K562 (cell line): ENCODE measurements at regions not wholly inside any gene's neighbourhood (a gene's known extent, or its start where the extent isn't known, plus 50 kb on each side); places are given as distances from the start of the nearest gene placed in this dataset.
A peak's percentile ranks its signal among the peaks of the same experiment; 100 is the strongest.

ENCODE experiments used
- BRCA1 ChIP-seq, 2 experiments: fragments of 450-650 bp in 1 of 2; sonication (generic) in 1 of 2; formaldehyde crosslinking in 1 of 2; IDR thresholded peaks; 2 replicates each; pipeline versions ENCODE4 v1.5.0 to v1.6.1; 2017 to 2020; ENCODE audit warnings: mild to moderate bottlenecking in 1 of 2, missing genetic modification reagents in 1 of 2
- ESRRA ChIP-seq: fragments of 450-650 bp; IDR thresholded peaks from 2 replicates; pipeline ENCODE4 v1.6.1; 2014; ENCODE audit warnings: low read depth, mild to moderate bottlenecking, moderate library complexity, borderline replicate concordance
- ETV6 ChIP-seq, 3 experiments: fragments of 150-350 bp in 1 of 3; sonication (generic) in 1 of 3; formaldehyde crosslinking in 1 of 3; IDR thresholded peaks; 2 replicates each; pipeline versions ENCODE4 v1.6.1 to v1.8.0; 2014 to 2022; ENCODE audit warnings: borderline replicate concordance in 2 of 3, low read depth in 2 of 3, antibody characterized with exemption in 1 of 3, low read length in 1 of 3, mild to moderate bottlenecking in 1 of 3, missing genetic modification reagents in 1 of 3
- GTF2F1 ChIP-seq: IDR thresholded peaks from 2 replicates; pipeline ENCODE4 v1.6.1; 2011; ENCODE audit warnings: low read depth, low read length, improper control_type of control experiment
- LCOR ChIP-seq: sonication (generic); formaldehyde crosslinking; IDR thresholded peaks from 2 replicates; pipeline ENCODE4 v1.8.0; 2022; ENCODE audit warnings: mild to moderate bottlenecking, missing genetic modification reagents
- MTA3 ChIP-seq: fragments of 450-650 bp; formaldehyde crosslinking; IDR thresholded peaks from 2 replicates; pipeline ENCODE4 v1.6.1; 2017; ENCODE audit warnings: mild to moderate bottlenecking, borderline replicate concordance
- POLR2A ChIP-seq: fragments of 450-650 bp; conservative IDR thresholded peaks from 2 replicates; pipeline ENCODE4 v1.6.1; 2016
- RHOXF2B ChIP-seq: fragments of 250-450 bp; sonication (Bioruptor Pico); conservative IDR thresholded peaks from 2 replicates; pipeline ENCODE4 v1.5.1; 2021
- SPI1 ChIP-seq: IDR thresholded peaks from 2 replicates; pipeline ENCODE4 v1.6.1; 2011; ENCODE audit warnings: low read depth, low read length, control low read depth, borderline replicate concordance
- TRIM24 ChIP-seq, 2 experiments: fragments of 450-650 bp; IDR thresholded peaks; 2 replicates each; pipeline ENCODE4 v1.6.1; 2016
- ZFPM2 ChIP-seq: fragments of 250-450 bp; sonication (Bioruptor Pico); IDR thresholded peaks from 2 replicates; pipeline ENCODE4 v1.5.1; 2022; ENCODE audit warnings: mild to moderate bottlenecking
- ZNF717 ChIP-seq: fragments of 250-450 bp; sonication (Bioruptor Pico); IDR thresholded peaks from 2 replicates; pipeline ENCODE4 v1.5.0; 2021
- ZNF75A ChIP-seq: fragments of 450-650 bp; formaldehyde crosslinking; IDR thresholded peaks from 2 replicates; pipeline ENCODE4 v1.4.0; 2020; ENCODE audit warnings: mild to moderate bottlenecking
- TF ChIP-seq, protein P1 (sequence below): fragments of 250-450 bp; sonication (Bioruptor Pico); IDR thresholded peaks from 2 replicates; pipeline ENCODE4 v1.8.0; 2021; ENCODE audit warnings: moderate library complexity, mild to moderate bottlenecking, inconsistent platforms
- TF ChIP-seq, protein P2 (sequence below): fragments of 450-650 bp; IDR thresholded peaks from 2 replicates; pipeline ENCODE4 v1.6.1; 2018; ENCODE audit warnings: mild to moderate bottlenecking, low read depth; ENCODE audit not compliant: partially characterized antibody
- TF ChIP-seq, protein P3 (sequence below): fragments of 450-650 bp; formaldehyde crosslinking; IDR thresholded peaks from 2 replicates; pipeline ENCODE4 v1.4.0; 2022; ENCODE audit warnings: mild to moderate bottlenecking, moderate library complexity
- TF ChIP-seq, protein P4 (sequence below): IDR thresholded peaks from 2 replicates; pipeline ENCODE4 v1.6.1; 2012; ENCODE audit warnings: low read depth, low read length, improper control_type of control experiment, borderline replicate concordance
- TF ChIP-seq, protein P5 (sequence below): fragments of 250-450 bp; sonication (Bioruptor Pico); IDR thresholded peaks from 2 replicates; pipeline ENCODE4 v1.5.0; 2021; ENCODE audit warnings: mild to moderate bottlenecking, moderate library complexity
- TF ChIP-seq, protein P6 (sequence below), 2 experiments: IDR thresholded peaks; 2 replicates each; pipeline ENCODE4 v1.6.1; 2012; ENCODE audit warnings: improper control_type of control experiment in 2 of 2, low read depth in 2 of 2, low read length in 2 of 2, borderline replicate concordance in 1 of 2

DNA sequence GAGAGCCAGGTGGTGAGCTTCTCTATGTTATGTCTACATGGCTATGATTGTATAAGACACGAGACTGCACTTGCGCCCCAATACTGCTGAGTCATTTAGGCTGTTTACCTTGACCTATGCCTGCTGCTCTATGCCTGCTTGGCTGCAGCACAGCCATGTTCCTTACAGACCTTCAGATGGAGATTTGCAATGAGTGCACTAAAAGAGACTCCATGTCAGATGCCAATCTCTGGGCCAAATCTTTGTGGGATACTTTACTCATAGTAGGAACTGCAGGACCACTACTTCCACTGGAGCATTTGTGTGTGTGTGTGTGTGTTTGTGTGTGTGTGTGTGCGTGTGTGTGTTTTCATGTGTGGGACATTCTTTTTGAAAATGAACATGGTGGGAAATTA is 50.0 kb upstream of the KMT2E start (continued):
- TF ChIP-seq ETV6 (IDR thresholded peaks at IDR 0.05; ENCODE audit: borderline replicate concordance in 1 of 2, low read depth in 2 of 2, low read length in 1 of 2) = no peak
- no peak for TF ChIP-seq ETV6 (CRISPR knock-in tag; IDR thresholded peaks at IDR 0.05; ENCODE audit: borderline replicate concordance)
- TF ChIP-seq, protein P1, sequence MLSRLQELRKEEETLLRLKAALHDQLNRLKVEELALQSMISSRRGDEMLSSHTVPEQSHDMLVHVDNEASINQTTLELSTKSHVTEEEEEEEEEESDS (CRISPR knock-in tag) = no peak
- TF ChIP-seq GTF2F1 = no peak
- TF ChIP-seq, protein P2, sequence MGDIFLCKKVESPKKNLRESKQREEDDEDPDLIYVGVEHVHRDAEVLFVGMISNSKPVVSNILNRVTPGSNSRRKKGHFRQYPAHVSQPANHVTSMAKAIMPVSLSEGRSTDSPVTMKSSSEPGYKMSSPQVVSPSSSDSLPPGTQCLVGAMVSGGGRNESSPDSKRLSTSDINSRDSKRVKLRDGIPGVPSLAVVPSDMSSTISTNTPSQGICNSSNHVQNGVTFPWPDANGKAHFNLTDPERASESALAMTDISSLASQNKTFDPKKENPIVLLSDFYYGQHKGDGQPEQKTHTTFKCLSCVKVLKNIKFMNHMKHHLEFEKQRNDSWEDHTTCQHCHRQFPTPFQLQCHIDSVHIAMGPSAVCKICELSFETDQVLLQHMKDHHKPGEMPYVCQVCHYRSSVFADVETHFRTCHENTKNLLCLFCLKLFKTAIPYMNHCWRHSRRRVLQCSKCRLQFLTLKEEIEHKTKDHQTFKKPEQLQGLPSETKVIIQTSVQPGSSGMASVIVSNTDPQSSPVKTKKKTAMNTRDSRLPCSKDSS = no peak
- TF ChIP-seq LCOR (CRISPR knock-in tag) = no peak
- TF ChIP-seq, protein P3, sequence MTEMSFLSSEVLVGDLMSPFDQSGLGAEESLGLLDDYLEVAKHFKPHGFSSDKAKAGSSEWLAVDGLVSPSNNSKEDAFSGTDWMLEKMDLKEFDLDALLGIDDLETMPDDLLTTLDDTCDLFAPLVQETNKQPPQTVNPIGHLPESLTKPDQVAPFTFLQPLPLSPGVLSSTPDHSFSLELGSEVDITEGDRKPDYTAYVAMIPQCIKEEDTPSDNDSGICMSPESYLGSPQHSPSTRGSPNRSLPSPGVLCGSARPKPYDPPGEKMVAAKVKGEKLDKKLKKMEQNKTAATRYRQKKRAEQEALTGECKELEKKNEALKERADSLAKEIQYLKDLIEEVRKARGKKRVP (CRISPR knock-in tag) = peak; percentile 38; the same call in 1 of the 2 replicates
- no peak for TF ChIP-seq ZNF75A
- TF ChIP-seq, protein P4, sequence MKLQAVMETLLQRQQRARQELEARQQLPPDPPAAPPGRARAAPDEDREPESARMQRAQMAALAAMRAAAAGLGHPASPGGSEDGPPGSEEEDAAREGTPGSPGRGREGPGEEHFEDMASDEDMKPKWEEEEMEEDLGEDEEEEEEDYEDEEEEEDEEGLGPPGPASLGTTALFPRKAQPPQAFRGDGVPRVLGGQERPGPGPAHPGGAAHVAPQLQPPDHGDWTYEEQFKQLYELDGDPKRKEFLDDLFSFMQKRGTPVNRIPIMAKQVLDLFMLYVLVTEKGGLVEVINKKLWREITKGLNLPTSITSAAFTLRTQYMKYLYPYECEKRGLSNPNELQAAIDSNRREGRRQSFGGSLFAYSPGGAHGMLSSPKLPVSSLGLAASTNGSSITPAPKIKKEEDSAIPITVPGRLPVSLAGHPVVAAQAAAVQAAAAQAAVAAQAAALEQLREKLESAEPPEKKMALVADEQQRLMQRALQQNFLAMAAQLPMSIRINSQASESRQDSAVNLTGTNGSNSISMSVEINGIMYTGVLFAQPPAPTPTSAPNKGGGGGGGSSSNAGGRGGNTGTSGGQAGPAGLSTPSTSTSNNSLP = no peak
- TF ChIP-seq RHOXF2B (CRISPR knock-in tag) = no peak
- no peak for TF ChIP-seq ZFPM2
- no peak; the same call in 1 of the 2 replicates for TF ChIP-seq MTA3
- no peak for TF ChIP-seq ZNF717 (CRISPR knock-in tag)
- no peak for TF ChIP-seq POLR2A
- TF ChIP-seq ESRRA = no peak
- no peak for TF ChIP-seq BRCA1 (IDR thresholded peaks at IDR 0.05)
- TF ChIP-seq BRCA1 (CRISPR knock-in tag; IDR thresholded peaks at IDR 0.05) = no peak
- TF ChIP-seq, protein P5, sequence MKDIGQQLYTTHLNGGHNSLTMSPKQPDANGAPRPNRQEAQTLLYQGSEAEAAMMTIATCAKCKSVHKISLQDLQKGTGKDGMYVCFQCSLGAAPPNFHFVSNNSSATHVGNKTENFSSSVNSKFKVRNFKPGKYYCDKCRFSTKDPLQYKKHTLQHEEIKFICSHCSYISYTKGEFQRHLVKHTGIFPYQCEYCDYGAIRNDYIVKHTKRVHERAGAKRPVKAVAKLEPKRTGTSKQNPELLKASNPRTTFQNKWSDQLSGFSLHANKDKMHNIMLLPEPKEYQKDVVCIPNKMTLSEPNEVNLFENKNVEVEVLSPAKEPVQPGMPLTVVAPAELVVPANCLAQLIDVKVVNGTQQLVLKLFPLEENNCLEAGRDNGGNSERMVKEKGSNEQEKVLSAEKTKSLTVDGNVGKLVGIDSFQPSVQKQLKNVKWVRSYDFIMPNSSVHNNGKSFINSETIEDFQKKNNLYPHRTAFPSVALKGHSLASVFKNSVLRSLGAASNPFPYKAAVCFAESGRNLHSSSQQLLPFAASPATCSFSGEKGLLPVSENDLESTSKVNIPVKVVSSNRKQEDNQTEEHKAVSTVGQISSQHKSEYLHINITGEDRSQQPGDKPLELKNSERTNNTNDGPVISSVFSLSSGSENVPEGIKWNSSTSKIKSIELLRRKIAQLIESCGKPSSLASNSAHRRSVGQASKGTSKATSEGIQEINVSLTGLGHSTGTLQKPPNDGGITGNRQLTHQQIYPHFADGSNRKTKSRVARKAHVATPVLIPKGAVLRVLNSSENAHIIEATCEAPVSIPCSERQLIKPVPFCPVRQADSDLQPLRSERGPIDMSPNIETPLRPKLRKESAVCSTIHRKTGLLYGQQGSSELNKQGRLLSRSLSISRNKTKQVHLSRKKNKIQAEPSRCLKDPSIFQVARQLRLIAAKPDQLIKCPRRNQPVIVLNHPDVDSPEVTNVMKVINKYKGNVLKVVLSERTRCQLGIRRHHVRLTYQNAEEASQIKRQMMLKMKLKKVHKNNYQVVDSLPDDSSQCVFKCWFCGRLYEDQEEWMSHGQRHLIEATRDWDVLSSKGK (CRISPR knock-in tag) = no peak
- TF ChIP-seq SPI1 = no peak
- TF ChIP-seq TRIM24 (IDR thresholded peaks at IDR 0.05) = no peak
- TF ChIP-seq, protein P6, sequence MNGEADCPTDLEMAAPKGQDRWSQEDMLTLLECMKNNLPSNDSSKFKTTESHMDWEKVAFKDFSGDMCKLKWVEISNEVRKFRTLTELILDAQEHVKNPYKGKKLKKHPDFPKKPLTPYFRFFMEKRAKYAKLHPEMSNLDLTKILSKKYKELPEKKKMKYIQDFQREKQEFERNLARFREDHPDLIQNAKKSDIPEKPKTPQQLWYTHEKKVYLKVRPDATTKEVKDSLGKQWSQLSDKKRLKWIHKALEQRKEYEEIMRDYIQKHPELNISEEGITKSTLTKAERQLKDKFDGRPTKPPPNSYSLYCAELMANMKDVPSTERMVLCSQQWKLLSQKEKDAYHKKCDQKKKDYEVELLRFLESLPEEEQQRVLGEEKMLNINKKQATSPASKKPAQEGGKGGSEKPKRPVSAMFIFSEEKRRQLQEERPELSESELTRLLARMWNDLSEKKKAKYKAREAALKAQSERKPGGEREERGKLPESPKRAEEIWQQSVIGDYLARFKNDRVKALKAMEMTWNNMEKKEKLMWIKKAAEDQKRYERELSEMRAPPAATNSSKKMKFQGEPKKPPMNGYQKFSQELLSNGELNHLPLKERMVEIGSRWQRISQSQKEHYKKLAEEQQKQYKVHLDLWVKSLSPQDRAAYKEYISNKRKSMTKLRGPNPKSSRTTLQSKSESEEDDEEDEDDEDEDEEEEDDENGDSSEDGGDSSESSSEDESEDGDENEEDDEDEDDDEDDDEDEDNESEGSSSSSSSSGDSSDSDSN (IDR thresholded peaks at IDR 0.05; ENCODE audit: borderline replicate concordance in 1 of 2, low read depth in 2 of 2, low read length in 2 of 2) = no peak
